ENCODE measurements at regions not wholly inside any gene's neighbourhood (a gene's known extent, or its start where the extent isn't known, plus 50 kb on each side); places are given as distances from the start of the nearest gene placed in this dataset.
A peak's percentile ranks its signal among the peaks of the same experiment; 100 is the strongest.

DNA sequence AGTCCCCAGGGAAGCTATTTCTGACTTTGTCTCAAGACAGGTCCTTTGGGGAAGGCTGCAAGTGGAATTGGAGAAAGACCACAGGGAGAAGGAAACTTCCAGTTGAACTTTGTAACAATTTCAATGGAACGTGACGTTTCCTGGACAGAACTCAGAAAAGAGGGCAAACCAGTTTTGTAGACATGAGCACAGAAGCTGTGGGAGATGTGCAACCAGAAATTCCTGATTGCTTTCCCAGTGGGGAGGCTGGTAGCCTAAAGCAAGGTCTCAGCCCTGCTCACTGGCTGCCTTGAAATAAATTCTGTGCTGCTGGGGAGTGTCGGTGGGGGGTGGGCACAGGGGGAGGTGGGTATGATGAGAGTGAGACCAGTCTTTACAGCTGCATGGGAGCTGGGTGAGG lies 1206.7 kb upstream of the ADGRL2 start:
- TF ChIP-seq, protein P1, sequence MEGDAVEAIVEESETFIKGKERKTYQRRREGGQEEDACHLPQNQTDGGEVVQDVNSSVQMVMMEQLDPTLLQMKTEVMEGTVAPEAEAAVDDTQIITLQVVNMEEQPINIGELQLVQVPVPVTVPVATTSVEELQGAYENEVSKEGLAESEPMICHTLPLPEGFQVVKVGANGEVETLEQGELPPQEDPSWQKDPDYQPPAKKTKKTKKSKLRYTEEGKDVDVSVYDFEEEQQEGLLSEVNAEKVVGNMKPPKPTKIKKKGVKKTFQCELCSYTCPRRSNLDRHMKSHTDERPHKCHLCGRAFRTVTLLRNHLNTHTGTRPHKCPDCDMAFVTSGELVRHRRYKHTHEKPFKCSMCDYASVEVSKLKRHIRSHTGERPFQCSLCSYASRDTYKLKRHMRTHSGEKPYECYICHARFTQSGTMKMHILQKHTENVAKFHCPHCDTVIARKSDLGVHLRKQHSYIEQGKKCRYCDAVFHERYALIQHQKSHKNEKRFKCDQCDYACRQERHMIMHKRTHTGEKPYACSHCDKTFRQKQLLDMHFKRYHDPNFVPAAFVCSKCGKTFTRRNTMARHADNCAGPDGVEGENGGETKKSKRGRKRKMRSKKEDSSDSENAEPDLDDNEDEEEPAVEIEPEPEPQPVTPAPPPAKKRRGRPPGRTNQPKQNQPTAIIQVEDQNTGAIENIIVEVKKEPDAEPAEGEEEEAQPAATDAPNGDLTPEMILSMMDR (IDR thresholded peaks at IDR 0.05): no peak
- TF ChIP-seq POLR2AphosphoS5 (IDR thresholded peaks at IDR 0.05): peak in 1 of 3 donors; percentile 22
- TF ChIP-seq POLR2A (IDR thresholded peaks at IDR 0.05): no peak

Data from breast epithelium (tissue), 3 donors.